RKO (cell line): ENCODE measurements at regions not wholly inside any gene's neighbourhood (a gene's known extent, or its start where the extent isn't known, plus 50 kb on each side); places are given as distances from the start of the nearest gene placed in this dataset.

ENCODE experiments used
- DNase-seq: peaks from one replicate; pipeline ENCODE4 v3.0.0-alpha.2; 2016; ENCODE audit warnings: low spot score

- no peak for DNase-seq
These were observed 510.6 kb downstream of the CPS1 start for GRCh38 chr2:211067029-211067428.

GRCh38 chr2:211068108-211068780, 511.8 kb downstream of the CPS1 start:
- DNase-seq = no peak

GRCh38 chr2:211070547-211070946, 514.1 kb downstream of the CPS1 start:
- no peak for DNase-seq

- no peak for DNase-seq
These were observed 520.9 kb downstream of the CPS1 start for GRCh38 chr2:211077216-211077767.

- DNase-seq = no peak
These were observed 528.0 kb downstream of the CPS1 start for GRCh38 chr2:211084352-211084751.

GRCh38 chr2:211085056-211085680, 528.8 kb downstream of the CPS1 start:
- peak; percentile 52 for DNase-seq

GRCh38 chr2:211086049-211086448, 529.6 kb downstream of the CPS1 start:
- no peak for DNase-seq

- DNase-seq = no peak
These were observed 532.7 kb downstream of the CPS1 start for GRCh38 chr2:211089127-211089526.

GRCh38 chr2:211093743-211094303, 537.4 kb downstream of the CPS1 start:
- DNase-seq = peak; percentile 20

- DNase-seq = no peak
These were observed 547.6 kb downstream of the CPS1 start for GRCh38 chr2:211103989-211104388.

GRCh38 chr2:211113334-211114175, 557.2 kb downstream of the CPS1 start:
- DNase-seq = no peak

- DNase-seq = no peak
These were observed 558.5 kb downstream of the CPS1 start for GRCh38 chr2:211114826-211115455.

GRCh38 chr2:211117026-211117425, 560.6 kb downstream of the CPS1 start:
- DNase-seq = no peak

GRCh38 chr2:211126256-211126655, 569.9 kb downstream of the CPS1 start:
- DNase-seq = no peak

GRCh38 chr2:211127501-211127900, 571.1 kb downstream of the CPS1 start:
- no peak for DNase-seq

GRCh38 chr2:211128287-211128686, 571.9 kb downstream of the CPS1 start:
- no peak for DNase-seq

GRCh38 chr2:211129798-211130197, 573.4 kb downstream of the CPS1 start:
- DNase-seq = no peak

GRCh38 chr2:211132046-211132445, 575.6 kb downstream of the CPS1 start:
- DNase-seq = no peak

- DNase-seq = no peak
These were observed 576.2 kb downstream of the CPS1 start for GRCh38 chr2:211132573-211132972.

GRCh38 chr2:211133766-211134165, 577.4 kb downstream of the CPS1 start:
- DNase-seq = no peak

- DNase-seq = no peak
These were observed 582.2 kb downstream of the CPS1 start for GRCh38 chr2:211138551-211138950.

- no peak for DNase-seq
These were observed 585.2 kb downstream of the CPS1 start for GRCh38 chr2:211141646-211142045.
